GM19468 (cell line): ENCODE measurements at regions not wholly inside any gene's neighbourhood (a gene's known extent, or its start where the extent isn't known, plus 50 kb on each side); places are given as distances from the start of the nearest gene placed in this dataset.
"Not testable (repeated sequence)": the region's sequence is repeated elsewhere in the genome, so short reads cannot be mapped to it uniquely, and the experiment has no call there.

ENCODE experiments used
- ATAC-seq: cut with Tn5 transposase; IDR thresholded peaks from one replicate; pipeline ENCODE4 v1.9.1; 2021; ENCODE audit warnings: mild to moderate bottlenecking, moderate library complexity, moderate number of reproducible peaks; ENCODE audit not compliant: unreplicated experiment; ENCODE audit errors: extremely low read depth

GRCh38 chr12:105454688-105455087, 124.2 kb downstream of the C12orf75 start:
- ATAC-seq = no peak

GRCh38 chr12:105455261-105455660, 124.8 kb downstream of the C12orf75 start:
- no peak for ATAC-seq

- no peak for ATAC-seq
These were observed 126.5 kb downstream of the C12orf75 start for GRCh38 chr12:105457026-105457425.

- ATAC-seq = no peak
These were observed 129.4 kb downstream of the C12orf75 start for GRCh38 chr12:105459760-105460330.

- no peak for ATAC-seq
These were observed 130.9 kb downstream of the C12orf75 start for GRCh38 chr12:105461271-105461943.

- ATAC-seq = no peak
These were observed 131.7 kb downstream of the C12orf75 start for GRCh38 chr12:105461944-105462762.

- no peak for ATAC-seq
These were observed 132.3 kb downstream of the C12orf75 start for GRCh38 chr12:105462831-105463230.

- no peak for ATAC-seq
These were observed 133.9 kb downstream of the C12orf75 start for GRCh38 chr12:105464406-105464805.

- no peak for ATAC-seq
These were observed 135.9 kb downstream of the C12orf75 start for GRCh38 chr12:105466231-105466900.

- no peak for ATAC-seq
These were observed 136.6 kb downstream of the C12orf75 start for GRCh38 chr12:105466901-105467598.

GRCh38 chr12:105467710-105468366, 137.3 kb downstream of the C12orf75 start:
- ATAC-seq = no peak

GRCh38 chr12:105468464-105468863, 138.0 kb downstream of the C12orf75 start:
- ATAC-seq = no peak

- no peak for ATAC-seq
These were observed 138.7 kb downstream of the C12orf75 start for GRCh38 chr12:105469211-105469610.

- no peak for ATAC-seq
These were observed 139.2 kb downstream of the C12orf75 start for GRCh38 chr12:105469701-105470100.

GRCh38 chr12:105470102-105470501, 139.6 kb downstream of the C12orf75 start:
- no peak for ATAC-seq

- no peak for ATAC-seq
These were observed 140.1 kb downstream of the C12orf75 start for GRCh38 chr12:105470601-105471000.

GRCh38 chr12:105474672-105475071, 144.2 kb downstream of the C12orf75 start:
- ATAC-seq = no peak

- no peak for ATAC-seq
These were observed 146.1 kb downstream of the C12orf75 start for GRCh38 chr12:105476616-105477015.

GRCh38 chr12:105477873-105478272, 147.4 kb downstream of the C12orf75 start:
- no peak for ATAC-seq

GRCh38 chr12:105478788-105479187, 148.3 kb downstream of the C12orf75 start:
- ATAC-seq = not testable (repeated sequence)
